ENCODE measurements at regions not wholly inside any gene's neighbourhood (a gene's known extent, or its start where the extent isn't known, plus 50 kb on each side); places are given as distances from the start of the nearest gene placed in this dataset.

DNA sequence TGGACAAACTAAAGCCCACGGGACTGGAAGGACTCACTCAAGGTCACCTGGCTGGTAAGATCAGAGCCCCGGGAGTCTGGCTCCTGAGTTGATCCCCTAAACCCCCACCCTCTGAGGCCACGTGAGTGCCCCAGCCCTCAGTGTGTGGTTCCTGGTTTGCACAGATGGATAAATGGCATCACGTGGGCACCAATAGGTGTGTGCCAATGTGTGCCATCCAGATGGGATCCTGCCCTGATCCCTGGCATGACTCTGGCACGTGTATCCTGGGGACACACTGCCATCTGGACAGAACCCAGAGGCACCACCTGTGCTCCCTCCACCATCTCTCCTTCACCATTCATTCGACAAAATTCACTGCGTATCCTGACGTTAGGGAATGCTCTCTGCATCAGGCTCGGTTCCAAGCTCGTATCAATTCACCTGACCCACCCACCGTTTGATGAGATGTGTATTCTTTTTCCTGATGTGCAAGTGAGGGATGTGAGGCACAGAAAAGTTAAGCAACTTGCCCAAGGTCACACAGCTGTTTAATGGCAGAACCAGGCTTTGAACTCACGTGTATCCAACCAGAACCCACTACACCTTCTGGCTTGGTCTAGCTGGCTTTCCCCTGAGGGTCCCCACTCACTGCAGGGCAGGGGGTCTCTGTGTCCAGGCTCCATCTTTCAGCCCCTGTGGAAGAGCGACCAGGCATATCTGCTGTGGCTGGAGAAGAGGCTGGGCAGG, 49.8 kb upstream of the PAX7 start:
- intact Hi-C loops (cut with DNase I) = no loop called here
- no peak for TF ChIP-seq POLR2AphosphoS5 (IDR thresholded peaks at IDR 0.05; ENCODE audit: insufficient read depth in 1 of 2, low read depth in 1 of 2)
- TF ChIP-seq POLR2A (IDR thresholded peaks at IDR 0.05) = no peak
- TF ChIP-seq, protein P1, sequence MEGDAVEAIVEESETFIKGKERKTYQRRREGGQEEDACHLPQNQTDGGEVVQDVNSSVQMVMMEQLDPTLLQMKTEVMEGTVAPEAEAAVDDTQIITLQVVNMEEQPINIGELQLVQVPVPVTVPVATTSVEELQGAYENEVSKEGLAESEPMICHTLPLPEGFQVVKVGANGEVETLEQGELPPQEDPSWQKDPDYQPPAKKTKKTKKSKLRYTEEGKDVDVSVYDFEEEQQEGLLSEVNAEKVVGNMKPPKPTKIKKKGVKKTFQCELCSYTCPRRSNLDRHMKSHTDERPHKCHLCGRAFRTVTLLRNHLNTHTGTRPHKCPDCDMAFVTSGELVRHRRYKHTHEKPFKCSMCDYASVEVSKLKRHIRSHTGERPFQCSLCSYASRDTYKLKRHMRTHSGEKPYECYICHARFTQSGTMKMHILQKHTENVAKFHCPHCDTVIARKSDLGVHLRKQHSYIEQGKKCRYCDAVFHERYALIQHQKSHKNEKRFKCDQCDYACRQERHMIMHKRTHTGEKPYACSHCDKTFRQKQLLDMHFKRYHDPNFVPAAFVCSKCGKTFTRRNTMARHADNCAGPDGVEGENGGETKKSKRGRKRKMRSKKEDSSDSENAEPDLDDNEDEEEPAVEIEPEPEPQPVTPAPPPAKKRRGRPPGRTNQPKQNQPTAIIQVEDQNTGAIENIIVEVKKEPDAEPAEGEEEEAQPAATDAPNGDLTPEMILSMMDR (IDR thresholded peaks at IDR 0.05) = no peak

More for the DNA sequence above, 49.8 kb upstream of the PAX7 start:
- no peak for DNase-seq (ENCODE audit: extremely low spot score in 2 of 2)
- Histone ChIP-seq H3K27me3 (no peaks in the 10 kb centered on the region), H3K36me3 (no peaks in the 10 kb centered on the region), H3K27ac (no peak overlapping the region), H3K4me1 (peaks cover 10% of the 10 kb centered on the region), H3K4me3 (no peak overlapping the region), H3K9me3 (no peaks in the 10 kb centered on the region)

Data from vagina (tissue), 2 donors.